Skeletal muscle satellite cell (primary cell): ENCODE measurements at regions not wholly inside any gene's neighbourhood (a gene's known extent, or its start where the extent isn't known, plus 50 kb on each side); places are given as distances from the start of the nearest gene placed in this dataset.

Source experiments
- H3K27me3 ChIP-seq: 2 replicates; pipeline ENCODE4 v1.7.0; 2013; ENCODE audit warnings: low read length; ENCODE audit not compliant: control insufficient read depth, insufficient read depth
- H3K36me3 ChIP-seq: 2 replicates; pipeline ENCODE4 v1.7.0; 2013; ENCODE audit warnings: mild to moderate bottlenecking, control low read depth, low read length; ENCODE audit not compliant: insufficient read depth
- H3K4me1 ChIP-seq: 2 replicates; pipeline ENCODE4 v1.7.0; 2013; ENCODE audit warnings: low read length; ENCODE audit not compliant: control insufficient read depth, insufficient read depth
- H3K4me2 ChIP-seq: 2 replicates; pipeline ENCODE4 v1.7.0; 2013; ENCODE audit warnings: mild to moderate bottlenecking, low read length
- H3K4me3 ChIP-seq: 2 replicates; pipeline ENCODE4 v1.7.0; 2013; ENCODE audit warnings: low read length
- H3K9ac ChIP-seq: 2 replicates; pipeline ENCODE4 v1.7.0; 2013; ENCODE audit warnings: mild to moderate bottlenecking, low read depth, low read length, moderate library complexity
- H3K9me3 ChIP-seq: replicated peaks from 2 replicates; pipeline ENCODE4 v1.7.0; 2013; ENCODE audit warnings: mild to moderate bottlenecking, control low read depth, low read length

GRCh38 chr2:11923935-11924334 lies 177.5 kb downstream of the LPIN1 start:
- Histone ChIP-seq H3K9me3 (no peaks in the 10 kb centered on the region), H3K4me3 (no peak overlapping the region)

GRCh38 chr2:11925295-11926066 lies 179.0 kb downstream of the LPIN1 start:
- no peak overlapping the region for H3K4me2 ChIP-seq
- no peaks in the 10 kb centered on the region for H3K36me3 ChIP-seq
- no peaks in the 10 kb centered on the region for H3K4me1 ChIP-seq
- H3K9me3 ChIP-seq: no peaks in the 10 kb centered on the region
- H3K9ac ChIP-seq: no peak overlapping the region
- H3K27me3 ChIP-seq: peaks cover 22% of the 10 kb centered on the region
- no peak overlapping the region for H3K4me3 ChIP-seq

More at GRCh38 chr2:11923935-11924334, 177.5 kb downstream of the LPIN1 start:
- H3K27me3 ChIP-seq: peaks cover 27% of the 10 kb centered on the region
- H3K36me3 ChIP-seq: no peaks in the 10 kb centered on the region
- no peaks in the 10 kb centered on the region for H3K4me1 ChIP-seq
- no peak overlapping the region for H3K9ac ChIP-seq
- H3K4me2 ChIP-seq: no peak overlapping the region

DNA sequence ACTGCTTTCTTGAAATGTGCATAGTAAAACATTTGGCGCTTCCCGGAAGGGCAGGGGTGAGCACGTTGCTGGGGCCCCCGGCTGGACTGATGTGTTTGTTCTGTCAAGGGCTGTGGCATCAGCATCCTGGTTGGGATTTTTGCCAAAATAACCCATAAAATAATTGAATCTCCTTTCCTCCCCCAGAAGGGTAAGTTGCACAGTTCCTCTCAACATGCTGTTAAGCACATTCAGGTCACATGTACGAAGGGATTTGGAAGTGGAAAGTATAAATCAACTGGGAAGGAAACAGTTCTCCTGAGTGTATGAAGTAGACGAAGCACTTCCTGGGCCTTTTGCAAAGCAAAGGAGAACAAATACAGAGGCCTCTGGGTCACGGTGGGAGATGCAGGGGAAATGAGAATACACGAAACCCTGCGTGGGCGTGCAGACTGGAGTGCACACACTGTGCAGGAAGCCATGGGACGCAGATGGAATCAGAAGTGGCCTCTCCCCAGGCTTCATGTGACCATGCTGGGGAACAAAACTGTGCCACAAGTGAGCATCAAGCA lies 183.9 kb downstream of the LPIN1 start:
- Histone ChIP-seq H3K4me3 (no peak overlapping the region), H3K9me3 (no peaks in the 10 kb centered on the region), H3K4me1 (no peaks in the 10 kb centered on the region), H3K4me2 (no peak overlapping the region), H3K36me3 (no peaks in the 10 kb centered on the region), H3K27me3 (no peaks in the 10 kb centered on the region), H3K9ac (no peak overlapping the region)

- H3K4me3 ChIP-seq: no peak overlapping the region
- H3K27me3 ChIP-seq: no peaks in the 10 kb centered on the region
- no peaks in the 10 kb centered on the region for H3K36me3 ChIP-seq
- H3K9ac ChIP-seq: no peak overlapping the region
- H3K4me1 ChIP-seq: no peaks in the 10 kb centered on the region
- no peak overlapping the region for H3K4me2 ChIP-seq
- no peaks in the 10 kb centered on the region for H3K9me3 ChIP-seq
Observed at GRCh38 chr2:11932048-11932512, 185.6 kb downstream of the LPIN1 start.

DNA sequence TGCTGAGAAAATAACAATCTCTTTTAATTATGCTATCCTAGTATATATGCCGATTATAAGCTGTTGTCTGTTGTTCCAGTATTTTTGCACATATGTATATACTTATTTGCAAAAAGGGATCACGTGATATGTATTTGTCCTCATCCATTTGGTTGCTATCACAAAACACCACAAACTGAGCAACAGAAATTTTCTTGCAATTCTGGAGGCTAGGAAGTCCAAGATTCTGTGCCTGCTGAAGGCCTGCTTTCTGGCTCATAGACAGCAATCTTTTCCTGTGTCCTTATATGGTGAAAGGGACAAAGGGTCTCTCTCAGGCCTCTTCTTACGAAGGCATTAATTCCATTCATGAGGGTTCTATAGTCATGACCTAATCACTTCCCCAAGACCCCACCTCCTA lies 186.5 kb downstream of the LPIN1 start:
- Histone ChIP-seq H3K4me2 (no peak overlapping the region), H3K9me3 (no peaks in the 10 kb centered on the region), H3K27me3 (no peaks in the 10 kb centered on the region), H3K4me3 (no peak overlapping the region), H3K36me3 (no peaks in the 10 kb centered on the region), H3K4me1 (no peaks in the 10 kb centered on the region), H3K9ac (no peak overlapping the region)

- no peaks in the 10 kb centered on the region for H3K27me3 ChIP-seq
- H3K36me3 ChIP-seq: no peaks in the 10 kb centered on the region
- no peak overlapping the region for H3K9ac ChIP-seq
- no peak overlapping the region for H3K4me3 ChIP-seq
- no peaks in the 10 kb centered on the region for H3K9me3 ChIP-seq
- no peak overlapping the region for H3K4me2 ChIP-seq
- no peaks in the 10 kb centered on the region for H3K4me1 ChIP-seq
Observed at GRCh38 chr2:11933854-11934253, 187.4 kb downstream of the LPIN1 start.

DNA sequence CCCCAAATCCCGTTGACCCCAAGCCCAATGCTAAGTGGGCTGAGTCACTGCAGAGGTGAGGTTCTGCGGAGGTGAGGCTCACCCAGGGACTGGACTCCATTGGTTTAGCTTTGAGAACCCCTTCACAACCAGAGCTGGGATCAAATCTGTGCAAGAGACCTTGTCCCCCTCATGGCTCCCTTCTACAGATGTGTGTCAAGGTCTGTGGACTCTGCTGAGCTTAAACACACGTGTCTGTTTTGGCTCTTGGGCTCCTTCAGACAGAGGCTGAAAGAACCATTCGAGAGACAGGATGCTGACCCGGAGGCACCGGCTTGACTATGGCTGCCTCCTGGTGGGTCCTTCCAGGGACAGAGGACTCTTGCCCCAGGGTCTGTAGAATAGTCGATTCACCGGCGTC lies 190.3 kb downstream of the LPIN1 start:
- no peaks in the 10 kb centered on the region for H3K36me3 ChIP-seq
- H3K9me3 ChIP-seq: no peaks in the 10 kb centered on the region
- no peak overlapping the region for H3K4me3 ChIP-seq
- no peaks in the 10 kb centered on the region for H3K4me1 ChIP-seq
- no peak overlapping the region for H3K9ac ChIP-seq
- no peak overlapping the region for H3K4me2 ChIP-seq
- no peaks in the 10 kb centered on the region for H3K27me3 ChIP-seq

GRCh38 chr2:11938196-11938595 lies 191.8 kb downstream of the LPIN1 start:
- no peak overlapping the region for H3K4me3 ChIP-seq
- no peaks in the 10 kb centered on the region for H3K9me3 ChIP-seq
- no peaks in the 10 kb centered on the region for H3K4me1 ChIP-seq
- peak overlapping the region; percentile 12 for H3K4me2 ChIP-seq
- H3K9ac ChIP-seq: no peak overlapping the region
- no peaks in the 10 kb centered on the region for H3K36me3 ChIP-seq
- H3K27me3 ChIP-seq: no peaks in the 10 kb centered on the region

DNA sequence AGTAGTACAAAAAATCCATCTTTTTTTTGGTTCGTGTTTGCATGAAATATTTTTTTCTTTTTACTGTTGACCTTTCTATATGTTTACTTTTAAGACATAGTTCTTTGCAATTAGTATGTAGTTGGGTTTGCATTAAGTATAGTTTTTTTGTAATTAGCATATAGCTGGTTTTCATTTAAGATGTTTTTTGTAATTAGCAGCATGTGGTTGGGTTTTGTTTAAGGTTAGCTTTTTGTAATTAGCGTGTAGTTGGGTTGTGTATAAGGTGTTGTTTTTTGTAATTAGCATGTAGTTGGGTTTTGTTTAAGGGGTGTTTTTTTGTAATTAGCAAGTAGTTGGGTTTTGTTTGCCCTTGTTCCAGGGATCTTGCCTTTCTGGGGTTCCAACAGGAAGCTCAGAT lies 193.1 kb downstream of the LPIN1 start:
- no peaks in the 10 kb centered on the region for H3K36me3 ChIP-seq
- no peaks in the 10 kb centered on the region for H3K4me1 ChIP-seq
- H3K4me3 ChIP-seq: no peak overlapping the region
- no peaks in the 10 kb centered on the region for H3K9me3 ChIP-seq
- H3K4me2 ChIP-seq: no peak overlapping the region
- H3K27me3 ChIP-seq: no peaks in the 10 kb centered on the region
- H3K9ac ChIP-seq: no peak overlapping the region

DNA sequence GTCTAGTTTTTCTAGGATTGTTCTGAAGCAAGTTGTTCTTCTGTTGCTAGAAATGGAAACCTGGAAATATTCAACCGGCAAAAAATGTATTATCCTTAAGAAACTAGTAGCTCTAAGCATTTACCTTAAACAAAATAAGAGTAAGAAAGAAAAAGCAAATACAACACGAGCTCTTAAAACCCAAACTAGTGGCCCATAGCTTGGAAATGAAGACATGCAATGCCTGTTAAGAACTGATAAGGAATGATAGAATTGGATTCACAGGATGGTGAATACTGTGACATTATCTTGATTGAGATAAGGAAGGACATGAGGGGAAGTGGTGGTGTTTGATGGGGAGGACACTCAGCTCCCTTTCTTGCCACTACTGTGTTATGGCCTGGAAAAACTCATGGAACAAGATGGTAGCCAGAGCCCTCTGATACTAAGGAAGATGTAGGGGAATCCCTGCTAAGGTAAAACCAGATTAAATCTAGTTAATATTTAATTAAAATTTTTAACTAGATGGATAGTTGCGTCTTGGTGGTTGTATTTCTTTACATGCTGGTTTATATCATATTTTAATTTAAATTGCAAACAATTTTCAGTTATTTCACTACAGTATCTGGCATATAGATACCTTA lies 193.8 kb downstream of the LPIN1 start:
- Histone ChIP-seq H3K4me3 (no peak overlapping the region), H3K9ac (no peak overlapping the region), H3K9me3 (no peaks in the 10 kb centered on the region), H3K27me3 (no peaks in the 10 kb centered on the region), H3K4me1 (no peaks in the 10 kb centered on the region), H3K4me2 (no peak overlapping the region), H3K36me3 (no peaks in the 10 kb centered on the region)

GRCh38 chr2:11940799-11941198 lies 194.4 kb downstream of the LPIN1 start:
- no peak overlapping the region for H3K4me2 ChIP-seq
- no peaks in the 10 kb centered on the region for H3K27me3 ChIP-seq
- H3K4me3 ChIP-seq: no peak overlapping the region
- H3K9ac ChIP-seq: no peak overlapping the region
- H3K9me3 ChIP-seq: no peaks in the 10 kb centered on the region
- no peaks in the 10 kb centered on the region for H3K36me3 ChIP-seq
- no peaks in the 10 kb centered on the region for H3K4me1 ChIP-seq
